ENCODE measurements at regions not wholly inside any gene's neighbourhood (a gene's known extent, or its start where the extent isn't known, plus 50 kb on each side); places are given as distances from the start of the nearest gene placed in this dataset.
A peak's percentile ranks its signal among the peaks of the same experiment; 100 is the strongest.

- no peak for TF ChIP-seq CTCF (IDR thresholded peaks at IDR 0.05; ENCODE audit: insufficient read depth, low read depth, low read length, missing control alignments)
- no peak overlapping the region for H3K4me3 ChIP-seq (ENCODE audit: low read length)
- no peak for DNase-seq (ENCODE audit: low read depth)
Measured at GRCh38 chr13:58989556-58989955, 1174.2 kb downstream of the DIAPH3 start.

- no peak overlapping the region for H3K4me3 ChIP-seq (ENCODE audit: low read length)
- peak; percentile 72 for DNase-seq (ENCODE audit: low read depth)
- TF ChIP-seq CTCF (IDR thresholded peaks at IDR 0.05; ENCODE audit: insufficient read depth, low read depth, low read length, missing control alignments): no peak
Measured at GRCh38 chr13:58991826-58992477, 1171.8 kb downstream of the DIAPH3 start.

- DNase-seq (ENCODE audit: low read depth): no peak
- TF ChIP-seq CTCF (IDR thresholded peaks at IDR 0.05; ENCODE audit: insufficient read depth, low read depth, low read length, missing control alignments): no peak
- no peak overlapping the region for H3K4me3 ChIP-seq (ENCODE audit: low read length)
Measured at GRCh38 chr13:58992478-58993042, 1171.2 kb downstream of the DIAPH3 start.

GRCh38 chr13:58994077-58994476 is 1169.7 kb downstream of the DIAPH3 start:
- no peak overlapping the region for H3K4me3 ChIP-seq (ENCODE audit: low read length)
- no peak for DNase-seq (ENCODE audit: low read depth)
- TF ChIP-seq CTCF (IDR thresholded peaks at IDR 0.05; ENCODE audit: insufficient read depth, low read depth, low read length, missing control alignments): no peak

GRCh38 chr13:58994777-58995176 is 1169.0 kb downstream of the DIAPH3 start:
- DNase-seq (ENCODE audit: low read depth): peak; percentile 8
- peak; percentile 12 for TF ChIP-seq CTCF (IDR thresholded peaks at IDR 0.05; ENCODE audit: insufficient read depth, low read depth, low read length, missing control alignments)
- H3K4me3 ChIP-seq (ENCODE audit: low read length): no peak overlapping the region

- TF ChIP-seq CTCF (IDR thresholded peaks at IDR 0.05; ENCODE audit: insufficient read depth, low read depth, low read length, missing control alignments): no peak
- DNase-seq (ENCODE audit: low read depth): no peak
- no peak overlapping the region for H3K4me3 ChIP-seq (ENCODE audit: low read length)
Measured at GRCh38 chr13:58998716-58999115, 1165.0 kb downstream of the DIAPH3 start.

- no peak overlapping the region for H3K4me3 ChIP-seq (ENCODE audit: low read length)
- DNase-seq (ENCODE audit: low read depth): no peak
- no peak for TF ChIP-seq CTCF (IDR thresholded peaks at IDR 0.05; ENCODE audit: insufficient read depth, low read depth, low read length, missing control alignments)
Measured at GRCh38 chr13:58999851-59000250, 1163.9 kb downstream of the DIAPH3 start.

Measured in epithelial cell of esophagus (primary cell).